Nephron progenitor cell (in vitro differentiated cells): ENCODE measurements at regions not wholly inside any gene's neighbourhood (a gene's known extent, or its start where the extent isn't known, plus 50 kb on each side); places are given as distances from the start of the nearest gene placed in this dataset.

Source experiments
- DNase-seq: peaks from one replicate; pipeline ENCODE4 v3.0.0; 2021
- H3K27ac Mint-ChIP-seq: 2 replicates; pipeline ENCODE4 v1.8.0; 2021; ENCODE audit warnings: mild to moderate bottlenecking, moderate library complexity, mixed read lengths
- H3K27me3 Mint-ChIP-seq: 2 replicates; pipeline ENCODE4 v1.8.0; 2021; ENCODE audit warnings: mild to moderate bottlenecking, low read depth, mixed read lengths; ENCODE audit not compliant: poor library complexity
- H3K36me3 Mint-ChIP-seq: 2 replicates; pipeline ENCODE4 v1.8.0; 2021; ENCODE audit warnings: low read depth, mixed read lengths
- H3K4me1 Mint-ChIP-seq: 2 replicates; pipeline ENCODE4 v1.8.0; 2021; ENCODE audit warnings: mixed read lengths
- H3K4me3 Mint-ChIP-seq: 2 replicates; pipeline ENCODE4 v1.8.0; 2021; ENCODE audit warnings: mild to moderate bottlenecking, moderate library complexity, mixed read lengths
- H3K9me3 Mint-ChIP-seq: 2 replicates; pipeline ENCODE4 v1.8.0; 2021; ENCODE audit warnings: mild to moderate bottlenecking, moderate library complexity, mixed read lengths
- CTCF ChIP-seq: fragments of 200-600 bp; sonication (generic); IDR thresholded peaks from 2 replicates; pipeline ENCODE4 v1.5.0; 2021; ENCODE audit warnings: antibody characterized with exemption

GRCh38 chr2:166661824-166662223, 167.8 kb upstream of the SCN7A start:
- H3K27me3 Mint-ChIP-seq = peaks cover 7% of the 10 kb centered on the region
- H3K4me1 Mint-ChIP-seq = no peaks in the 10 kb centered on the region
- DNase-seq = no peak
- no peak overlapping the region for H3K4me3 Mint-ChIP-seq
- TF ChIP-seq CTCF = no peak
- no peak overlapping the region for H3K27ac Mint-ChIP-seq
- no peaks in the 10 kb centered on the region for H3K36me3 Mint-ChIP-seq
- no peaks in the 10 kb centered on the region for H3K9me3 Mint-ChIP-seq

- Mint-ChIP-seq H3K27me3 (peaks cover 7% of the 10 kb centered on the region), H3K4me3 (no peak overlapping the region), H3K36me3 (no peaks in the 10 kb centered on the region), H3K9me3 (no peaks in the 10 kb centered on the region), H3K27ac (no peak overlapping the region), H3K4me1 (no peaks in the 10 kb centered on the region)
- TF ChIP-seq CTCF = no peak
- no peak for DNase-seq
Measured at GRCh38 chr2:166661391-166661790, 167.3 kb upstream of the SCN7A start.

- H3K4me1 Mint-ChIP-seq = no peaks in the 10 kb centered on the region
- H3K27ac Mint-ChIP-seq = no peak overlapping the region
- no peaks in the 10 kb centered on the region for H3K36me3 Mint-ChIP-seq
- no peaks in the 10 kb centered on the region for H3K9me3 Mint-ChIP-seq
- peaks cover 6% of the 10 kb centered on the region for H3K27me3 Mint-ChIP-seq
- no peak for DNase-seq
- H3K4me3 Mint-ChIP-seq = no peak overlapping the region
- no peak for TF ChIP-seq CTCF
Measured at GRCh38 chr2:166658901-166659300, 164.9 kb upstream of the SCN7A start.

- DNase-seq = no peak
- H3K4me3 Mint-ChIP-seq = no peak overlapping the region
Measured at GRCh38 chr2:166653185-166653813, 159.2 kb upstream of the SCN7A start.

GRCh38 chr2:166651991-166652390, 157.9 kb upstream of the SCN7A start:
- Mint-ChIP-seq H3K27ac (no peak overlapping the region), H3K4me1 (no peaks in the 10 kb centered on the region), H3K4me3 (no peak overlapping the region), H3K36me3 (no peaks in the 10 kb centered on the region), H3K27me3 (peaks cover 3% of the 10 kb centered on the region), H3K9me3 (no peaks in the 10 kb centered on the region)
- TF ChIP-seq CTCF = no peak
- DNase-seq = no peak

More at GRCh38 chr2:166653185-166653813, 159.2 kb upstream of the SCN7A start:
- no peak for TF ChIP-seq CTCF
- H3K27ac Mint-ChIP-seq = no peak overlapping the region
- H3K9me3 Mint-ChIP-seq = no peaks in the 10 kb centered on the region
- no peaks in the 10 kb centered on the region for H3K4me1 Mint-ChIP-seq
- H3K27me3 Mint-ChIP-seq = peaks cover 3% of the 10 kb centered on the region
- no peaks in the 10 kb centered on the region for H3K36me3 Mint-ChIP-seq

GRCh38 chr2:166651080-166651675, 157.1 kb upstream of the SCN7A start:
- no peak overlapping the region for H3K4me3 Mint-ChIP-seq
- H3K36me3 Mint-ChIP-seq = no peaks in the 10 kb centered on the region
- H3K9me3 Mint-ChIP-seq = no peaks in the 10 kb centered on the region

More at GRCh38 chr2:166651080-166651675, 157.1 kb upstream of the SCN7A start:
- Mint-ChIP-seq H3K27ac (no peak overlapping the region), H3K4me1 (no peaks in the 10 kb centered on the region), H3K27me3 (no peaks in the 10 kb centered on the region)
- DNase-seq = no peak
- TF ChIP-seq CTCF = no peak
